Esophagus muscularis mucosa (tissue), 4 donors: ENCODE measurements at regions not wholly inside any gene's neighbourhood (a gene's known extent, or its start where the extent isn't known, plus 50 kb on each side); places are given as distances from the start of the nearest gene placed in this dataset.
"Not testable (repeated sequence)": the region's sequence is repeated elsewhere in the genome, so short reads cannot be mapped to it uniquely, and the experiment has no call there.

Source experiments
- DNase-seq: peaks from one replicate; pipeline ENCODE4 v3.0.0-alpha.2; 2017; ENCODE audit errors: extremely low spot score
- H3K27ac ChIP-seq, 4 donors: fragments of 200-600 bp; sonication (generic); replicated peaks in 1 of 4; 1 replicate in 3 of 4; 2 replicates in 1 of 4; pipeline ENCODE4 v1.5.1; 2016 to 2019; ENCODE audit warnings: mild to moderate bottlenecking in 1 of 4
- H3K27me3 ChIP-seq, 4 donors: fragments of 200-600 bp; sonication (generic); one replicate each; pipeline versions ENCODE4 v1.5.1 to v1.6.0; 2016 to 2019
- H3K36me3 ChIP-seq, 4 donors: fragments of 200-600 bp; sonication (generic); one replicate each; pipeline ENCODE4 v1.5.1; 2016 to 2019
- H3K4me1 ChIP-seq, 4 donors: fragments of 200-600 bp; sonication (generic); one replicate each; pipeline ENCODE4 v1.5.1; 2016 to 2019
- H3K4me3 ChIP-seq, 4 donors: fragments of 200-600 bp; sonication (generic); 1 replicate in 2 of 4; 2 replicates in 2 of 4; pipeline ENCODE4 v1.5.1; 2016 to 2019; ENCODE audit warnings: mild to moderate bottlenecking in 4 of 4, moderate library complexity in 1 of 4
- H3K9me3 ChIP-seq, 4 donors: fragments of 200-600 bp; sonication (generic); 1 replicate in 3 of 4; 2 replicates in 1 of 4; pipeline ENCODE4 v1.5.1; 2016 to 2019
- EP300 ChIP-seq: sonication (generic); formaldehyde crosslinking; IDR thresholded peaks from one replicate; pipeline ENCODE4 v1.6.1; 2017; ENCODE audit warnings: antibody characterized with exemption
- POLR2A ChIP-seq: fragments of 450-650 bp; IDR thresholded peaks from one replicate; pipeline ENCODE4 v1.6.1; 2017; ENCODE audit warnings: antibody characterized with exemption, moderate library complexity, mild to moderate bottlenecking, low read depth
- POLR2AphosphoS5 ChIP-seq, 2 donors: sonication (generic); formaldehyde crosslinking; IDR thresholded peaks; one replicate each; pipeline ENCODE4 v1.6.1; 2017; ENCODE audit warnings: antibody characterized with exemption in 2 of 2
- WGBS: methylation state at CpG from one replicate; pipeline ENCODE4 v1.1.5; 2018; 5-methylcytosine and 5-hydroxymethylcytosine counted together
- intact Hi-C: fragments of 100-400 bp; cut with DNase I; formaldehyde crosslinking; loops from one replicate; pipeline ENCODE4 v1.15.1; 2023
- TF ChIP-seq, protein P1 (sequence below), 3 experiments: fragments of 200-600 bp in 2 of 3; fragments of 450-650 bp in 1 of 3; sonication (generic) in 2 of 3; IDR thresholded peaks; one replicate each; pipeline ENCODE4 v1.5.1; 2017 to 2019; ENCODE audit warnings: antibody characterized with exemption in 3 of 3, mild to moderate bottlenecking in 2 of 3, moderate library complexity in 1 of 3

DNA sequence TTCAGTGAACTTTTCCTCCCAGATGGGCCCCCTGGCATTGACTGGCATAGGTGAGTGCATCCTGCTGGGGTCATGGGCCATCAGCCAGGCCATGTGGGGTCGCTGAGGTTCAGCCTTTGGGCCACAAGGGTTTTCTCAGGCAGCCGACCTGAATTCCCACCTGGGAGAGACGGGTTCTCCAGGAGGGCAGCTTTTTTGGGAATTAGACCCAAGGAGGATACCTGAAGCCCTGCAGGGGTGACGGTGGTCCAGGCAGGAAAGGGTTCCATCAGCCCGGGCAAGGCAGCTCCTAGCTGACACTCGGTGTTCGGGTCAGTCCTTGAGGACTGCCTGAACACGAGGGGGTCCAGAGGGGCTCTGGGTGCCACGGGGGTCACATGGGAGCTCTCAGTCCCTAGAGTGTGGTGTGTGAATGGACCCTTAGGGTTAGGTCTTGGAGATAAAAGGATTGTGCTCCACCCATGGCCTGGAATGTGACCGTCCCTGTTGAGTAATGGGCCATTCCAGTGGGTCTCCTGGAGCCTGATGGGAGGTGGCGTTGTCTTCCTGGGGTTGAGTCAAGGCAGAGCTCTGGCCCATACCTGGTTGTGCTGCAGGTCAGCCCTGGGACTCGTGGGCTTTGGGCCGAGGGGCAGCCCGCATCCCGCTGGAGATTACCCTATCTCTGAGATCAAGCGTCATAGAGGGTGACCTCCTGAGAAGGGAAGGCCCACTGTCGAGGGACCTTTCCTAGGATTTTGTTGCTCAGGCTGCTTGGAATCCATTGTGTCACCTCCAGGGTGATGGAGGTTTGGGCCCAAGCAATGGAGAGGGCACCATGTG, 192.8 kb downstream of the UBE3A start:
- intact Hi-C loops, result no loop called here
- H3K27ac ChIP-seq, result no peak overlapping the region
- peaks cover 0 to 2% (median 0%) of the 10 kb centered on the region in 4 donors for H3K36me3 ChIP-seq
- no peaks in the 10 kb centered on the region for H3K4me1 ChIP-seq
- 90% methylated on average over 11 of the region's 17 CpGs for WGBS
- H3K27me3 ChIP-seq, result no peaks in the 10 kb centered on the region
- TF ChIP-seq, protein P1, sequence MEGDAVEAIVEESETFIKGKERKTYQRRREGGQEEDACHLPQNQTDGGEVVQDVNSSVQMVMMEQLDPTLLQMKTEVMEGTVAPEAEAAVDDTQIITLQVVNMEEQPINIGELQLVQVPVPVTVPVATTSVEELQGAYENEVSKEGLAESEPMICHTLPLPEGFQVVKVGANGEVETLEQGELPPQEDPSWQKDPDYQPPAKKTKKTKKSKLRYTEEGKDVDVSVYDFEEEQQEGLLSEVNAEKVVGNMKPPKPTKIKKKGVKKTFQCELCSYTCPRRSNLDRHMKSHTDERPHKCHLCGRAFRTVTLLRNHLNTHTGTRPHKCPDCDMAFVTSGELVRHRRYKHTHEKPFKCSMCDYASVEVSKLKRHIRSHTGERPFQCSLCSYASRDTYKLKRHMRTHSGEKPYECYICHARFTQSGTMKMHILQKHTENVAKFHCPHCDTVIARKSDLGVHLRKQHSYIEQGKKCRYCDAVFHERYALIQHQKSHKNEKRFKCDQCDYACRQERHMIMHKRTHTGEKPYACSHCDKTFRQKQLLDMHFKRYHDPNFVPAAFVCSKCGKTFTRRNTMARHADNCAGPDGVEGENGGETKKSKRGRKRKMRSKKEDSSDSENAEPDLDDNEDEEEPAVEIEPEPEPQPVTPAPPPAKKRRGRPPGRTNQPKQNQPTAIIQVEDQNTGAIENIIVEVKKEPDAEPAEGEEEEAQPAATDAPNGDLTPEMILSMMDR (IDR thresholded peaks at IDR 0.05), result no peak
- TF ChIP-seq EP300, result no peak
- peak; percentile 64 for DNase-seq
- H3K4me3 ChIP-seq, result no peak overlapping the region
- H3K9me3 ChIP-seq, result peaks cover 0 to 71% (median 28%) of the 10 kb centered on the region in 4 donors

DNA sequence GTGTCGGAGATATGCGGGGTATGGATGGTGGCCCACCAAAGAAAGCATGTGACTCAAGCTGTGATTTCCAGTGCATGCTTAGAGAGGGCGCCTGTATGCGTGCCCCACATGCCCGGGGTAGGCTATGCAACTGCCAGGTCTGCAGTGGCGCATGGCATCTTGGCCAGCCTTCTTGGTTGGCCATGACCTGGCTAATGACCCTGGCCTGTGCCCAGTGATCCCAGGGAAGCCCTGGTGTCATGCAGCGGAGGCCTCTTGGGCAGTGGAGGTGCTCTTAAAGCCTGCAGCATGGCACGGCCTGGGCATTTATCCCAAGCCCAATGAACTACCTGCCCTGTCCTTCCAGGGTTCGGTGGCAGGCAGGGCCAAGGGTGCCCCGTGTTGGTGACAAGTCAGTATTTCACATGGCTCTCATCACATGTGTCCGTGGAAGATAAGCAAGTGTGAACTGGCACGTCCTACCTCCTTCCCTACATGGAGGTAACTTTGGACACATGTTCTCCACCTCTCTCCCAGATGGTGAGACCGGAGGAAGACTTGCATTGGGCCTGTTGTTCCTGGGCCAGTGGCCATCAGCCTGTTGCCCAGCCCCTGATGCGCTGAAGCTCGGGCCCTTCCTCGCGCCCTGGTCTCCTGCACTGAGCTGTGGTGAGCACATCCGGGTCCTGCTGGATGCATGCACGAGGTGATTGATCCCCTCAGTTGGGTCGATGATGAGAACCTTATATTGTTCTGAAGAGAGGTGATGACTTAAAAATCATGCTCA, 192.0 kb downstream of the UBE3A start:
- Histone ChIP-seq H3K27me3 (no peaks in the 10 kb centered on the region), H3K4me1 (no peaks in the 10 kb centered on the region), H3K27ac (no peak overlapping the region), H3K4me3 (no peak overlapping the region), H3K36me3 (peaks cover 0 to 2% (median 0%) of the 10 kb centered on the region in 4 donors), H3K9me3 (peaks cover 0 to 77% (median 26%) of the 10 kb centered on the region in 4 donors)
- 93% methylated on average over 19 of the region's 20 CpGs for WGBS
- intact Hi-C loops, result no loop called here
- TF ChIP-seq, protein P1 (IDR thresholded peaks at IDR 0.05), result no peak
- TF ChIP-seq POLR2A (no peak), EP300 (no peak), POLR2AphosphoS5 (IDR thresholded peaks at IDR 0.05) (no peak)
- peak; percentile 77 for DNase-seq

DNA sequence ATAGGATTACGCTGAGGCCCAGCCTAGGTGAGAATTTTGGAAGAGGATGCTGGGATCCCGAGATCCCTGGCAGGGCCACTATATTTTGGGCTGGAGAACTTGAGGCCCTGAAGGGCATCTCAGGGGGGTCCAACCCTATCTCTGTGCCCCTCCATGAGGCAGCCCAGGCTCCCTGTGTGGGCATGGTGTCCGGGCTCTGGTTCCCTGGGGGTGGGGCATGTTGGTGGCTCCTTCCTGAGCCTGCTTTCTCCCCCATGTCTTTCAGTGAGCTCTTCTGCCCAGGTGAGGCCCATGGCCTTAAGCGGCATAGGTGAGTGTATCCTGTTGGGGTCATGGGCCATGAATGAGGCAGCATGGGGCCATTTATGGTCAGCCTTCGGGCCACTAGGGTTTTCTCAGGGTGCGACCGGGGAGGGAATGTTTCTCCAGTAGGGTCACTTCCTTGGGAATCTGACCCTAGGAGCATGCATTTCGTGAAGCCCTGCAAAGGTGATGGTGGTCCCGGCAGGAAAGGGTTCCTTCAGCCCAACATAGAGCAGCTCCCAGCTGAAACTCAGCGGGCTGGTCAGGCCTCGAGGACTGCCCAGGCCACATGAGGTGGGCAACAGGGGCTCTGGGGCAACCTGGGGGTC, 191.3 kb downstream of the UBE3A start:
- intact Hi-C loops, result no loop called here
- TF ChIP-seq POLR2A (no peak), POLR2AphosphoS5 (IDR thresholded peaks at IDR 0.05) (no peak), EP300 (no peak)
- TF ChIP-seq, protein P1 (IDR thresholded peaks at IDR 0.05), result no peak
- no peak overlapping the region for H3K27ac ChIP-seq
- H3K4me1 ChIP-seq, result no peaks in the 10 kb centered on the region
- DNase-seq, result peak; percentile 81
- WGBS, result 92% methylated on average over 8 of the region's 11 CpGs
- H3K9me3 ChIP-seq, result peaks cover 0 to 74% (median 27%) of the 10 kb centered on the region in 4 donors
- no peaks in the 10 kb centered on the region for H3K27me3 ChIP-seq
- H3K4me3 ChIP-seq, result no peak overlapping the region
- H3K36me3 ChIP-seq, result peaks cover 0 to 2% (median 0%) of the 10 kb centered on the region in 4 donors

DNA sequence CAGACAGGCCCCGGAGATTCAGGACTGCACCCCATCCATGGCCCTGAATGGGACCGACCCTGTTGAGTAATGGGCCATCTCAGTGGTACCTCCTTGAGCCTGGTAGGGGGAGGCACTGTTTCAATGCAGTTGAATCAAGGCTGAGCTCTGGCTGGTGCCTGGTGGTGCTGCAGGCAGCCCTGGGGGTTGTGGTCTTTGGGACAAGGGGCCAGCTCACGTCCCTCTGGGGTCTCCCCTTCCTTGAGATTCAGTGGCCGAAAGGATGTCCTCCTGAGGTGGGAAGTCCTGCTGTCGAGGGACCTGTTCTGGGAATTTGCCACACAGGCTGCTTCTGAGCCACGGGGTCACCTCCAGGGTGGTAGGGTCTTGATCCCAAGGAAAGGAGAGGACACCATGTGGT, 190.7 kb downstream of the UBE3A start:
- 67% methylated on average over 1 of the region's 6 CpGs for WGBS
- H3K36me3 ChIP-seq, H3K27ac ChIP-seq, H3K4me3 ChIP-seq, intact Hi-C loops, H3K4me1 ChIP-seq, H3K27me3 ChIP-seq: not testable (repeated sequence)
- peak; percentile 60 for DNase-seq
- H3K9me3 ChIP-seq, result peaks cover 0 to 68% (median 26%) of the 10 kb centered on the region in 4 donors

DNA sequence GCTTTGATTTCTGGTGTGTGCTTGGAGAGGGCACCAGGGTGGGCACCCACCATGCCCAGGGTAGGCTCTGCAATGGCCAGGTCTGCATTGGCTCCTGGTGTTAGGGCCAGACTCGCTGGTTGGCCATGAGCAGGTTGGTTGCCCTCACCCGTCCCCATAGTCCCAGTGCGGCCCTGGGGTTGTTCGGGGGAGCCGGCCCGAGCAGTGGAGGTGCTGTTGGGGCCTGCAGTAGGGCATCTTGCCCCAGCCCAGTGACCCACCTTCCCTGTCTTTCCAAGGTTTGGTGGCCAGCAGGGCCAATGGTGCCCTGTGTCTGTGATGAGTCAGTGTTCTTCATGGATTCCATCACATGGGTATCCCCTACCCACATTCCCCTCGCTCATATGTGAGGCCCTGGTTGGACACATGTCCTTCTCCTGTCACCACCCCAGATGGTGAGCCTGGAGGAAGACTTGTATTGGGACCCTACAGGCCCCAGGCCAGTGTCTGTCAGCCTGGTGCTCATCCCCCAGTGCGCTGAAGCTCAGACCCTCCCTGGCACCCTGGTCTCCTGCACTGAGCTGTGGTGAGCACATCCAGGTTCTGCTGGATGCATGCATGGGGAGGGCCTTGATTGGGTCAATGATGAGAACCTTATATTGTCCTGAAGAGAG, 190.1 kb downstream of the UBE3A start:
- H3K27me3 ChIP-seq, result no peaks in the 10 kb centered on the region
- no peaks in the 10 kb centered on the region for H3K4me1 ChIP-seq
- WGBS, result 86% methylated on average over 1 of the region's 8 CpGs
- no peak overlapping the region for H3K27ac ChIP-seq
- no peak overlapping the region for H3K4me3 ChIP-seq
- TF ChIP-seq POLR2A, result no peak
- TF ChIP-seq, protein P1 (IDR thresholded peaks at IDR 0.05), result no peak
- no peak for TF ChIP-seq EP300
- TF ChIP-seq POLR2AphosphoS5 (IDR thresholded peaks at IDR 0.05), result no peak
- intact Hi-C loops, result no loop called here
- H3K36me3 ChIP-seq, result no peaks in the 10 kb centered on the region
- DNase-seq, result peak; percentile 84
- peaks cover 0 to 69% (median 28%) of the 10 kb centered on the region in 4 donors for H3K9me3 ChIP-seq
